Testis (tissue), 2 donors: ENCODE measurements at regions not wholly inside any gene's neighbourhood (a gene's known extent, or its start where the extent isn't known, plus 50 kb on each side); places are given as distances from the start of the nearest gene placed in this dataset.

Experiments
- CTCF ChIP-seq, 3 experiments: fragments of 450-650 bp in 2 of 3; fragments of 200-600 bp in 1 of 3; sonication (generic) in 1 of 3; IDR thresholded peaks; one replicate each; pipeline ENCODE4 v1.5.1; 2016 to 2019; ENCODE audit warnings: antibody characterized with exemption in 3 of 3, mild to moderate bottlenecking in 2 of 3, moderate library complexity in 1 of 3
- POLR2A ChIP-seq: fragments of 450-650 bp; IDR thresholded peaks from one replicate; pipeline ENCODE4 v1.6.1; 2017; ENCODE audit warnings: antibody characterized with exemption, mild to moderate bottlenecking, moderate library complexity

- TF ChIP-seq CTCF (IDR thresholded peaks at IDR 0.05) (no peak), POLR2A (no peak)
Measured at GRCh38 chr11:104584823-104585222, 313.4 kb downstream of the CASP12 start.
